RWPE2 (cell line): ENCODE measurements at regions not wholly inside any gene's neighbourhood (a gene's known extent, or its start where the extent isn't known, plus 50 kb on each side); places are given as distances from the start of the nearest gene placed in this dataset.

ENCODE experiments used
- ATAC-seq: fragments of 200-7000 bp; cut with Tn5 transposase; 3 replicates; pipeline ENCODE4 v1.9.1; 2021; ENCODE audit warnings: low read depth
- DNase-seq: peaks from one replicate; pipeline ENCODE4 v3.0.0-alpha.2; 2020; ENCODE audit warnings: low spot score
- H3K27ac ChIP-seq: fragments of 450-650 bp; 2 replicates; pipeline ENCODE4 v1.5.1; 2017; ENCODE audit warnings: mild to moderate bottlenecking; ENCODE audit not compliant: poor library complexity, severe bottlenecking
- H3K27me3 ChIP-seq: fragments of 250-450 bp; sonication (Bioruptor Pico); 2 replicates; pipeline ENCODE4 v1.5.1; 2021; ENCODE audit warnings: mild to moderate bottlenecking, moderate library complexity; ENCODE audit not compliant: insufficient read depth, poor library complexity, severe bottlenecking
- H3K36me3 ChIP-seq: fragments of 250-450 bp; sonication (Bioruptor Pico); 2 replicates; pipeline ENCODE4 v1.5.1; 2020; ENCODE audit warnings: low read depth, mild to moderate bottlenecking, moderate library complexity
- H3K4me1 ChIP-seq: fragments of 250-450 bp; sonication (Bioruptor Pico); 2 replicates; pipeline ENCODE4 v1.5.1; 2021; ENCODE audit warnings: mild to moderate bottlenecking, moderate library complexity; ENCODE audit not compliant: insufficient read depth, poor library complexity, severe bottlenecking
- H3K4me3 ChIP-seq: fragments of 250-450 bp; sonication (Bioruptor Pico); 2 replicates; pipeline ENCODE4 v1.5.1; 2021; ENCODE audit warnings: mild to moderate bottlenecking, moderate library complexity; ENCODE audit not compliant: severe bottlenecking
- H3K9me3 ChIP-seq: fragments of 250-450 bp; sonication (Bioruptor Pico); 2 replicates; pipeline ENCODE4 v1.5.1; 2021; ENCODE audit warnings: mild to moderate bottlenecking, moderate library complexity; ENCODE audit not compliant: severe bottlenecking
- TF ChIP-seq, protein P1 (sequence below): fragments of 450-650 bp; IDR thresholded peaks from one replicate; pipeline ENCODE4 v1.5.1; 2017; ENCODE audit warnings: mild to moderate bottlenecking, moderate library complexity; ENCODE audit not compliant: poor library complexity, severe bottlenecking

DNA sequence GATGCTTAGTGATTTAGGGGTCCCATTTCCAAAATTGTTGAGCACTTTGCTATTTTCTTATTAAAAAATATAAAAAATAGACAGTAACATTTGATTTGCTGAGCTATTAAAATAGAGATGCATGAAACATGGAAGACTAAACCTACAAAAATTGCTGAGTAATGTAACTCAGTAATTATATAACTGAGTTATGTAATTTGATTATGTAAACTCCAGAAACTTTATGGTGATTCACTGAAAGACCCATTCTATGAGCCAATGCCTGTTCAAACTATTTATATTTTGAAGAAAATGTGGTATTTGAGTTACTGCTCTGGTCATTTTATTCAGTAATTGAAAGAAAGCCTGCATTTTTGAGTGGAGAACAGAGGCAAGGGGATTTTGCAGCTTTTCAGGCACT, 1221.5 kb upstream of the ALCAM start:
- no peaks in the 10 kb centered on the region for H3K4me1 ChIP-seq
- H3K36me3 ChIP-seq = no peaks in the 10 kb centered on the region
- H3K27me3 ChIP-seq = no peaks in the 10 kb centered on the region
- TF ChIP-seq, protein P1, sequence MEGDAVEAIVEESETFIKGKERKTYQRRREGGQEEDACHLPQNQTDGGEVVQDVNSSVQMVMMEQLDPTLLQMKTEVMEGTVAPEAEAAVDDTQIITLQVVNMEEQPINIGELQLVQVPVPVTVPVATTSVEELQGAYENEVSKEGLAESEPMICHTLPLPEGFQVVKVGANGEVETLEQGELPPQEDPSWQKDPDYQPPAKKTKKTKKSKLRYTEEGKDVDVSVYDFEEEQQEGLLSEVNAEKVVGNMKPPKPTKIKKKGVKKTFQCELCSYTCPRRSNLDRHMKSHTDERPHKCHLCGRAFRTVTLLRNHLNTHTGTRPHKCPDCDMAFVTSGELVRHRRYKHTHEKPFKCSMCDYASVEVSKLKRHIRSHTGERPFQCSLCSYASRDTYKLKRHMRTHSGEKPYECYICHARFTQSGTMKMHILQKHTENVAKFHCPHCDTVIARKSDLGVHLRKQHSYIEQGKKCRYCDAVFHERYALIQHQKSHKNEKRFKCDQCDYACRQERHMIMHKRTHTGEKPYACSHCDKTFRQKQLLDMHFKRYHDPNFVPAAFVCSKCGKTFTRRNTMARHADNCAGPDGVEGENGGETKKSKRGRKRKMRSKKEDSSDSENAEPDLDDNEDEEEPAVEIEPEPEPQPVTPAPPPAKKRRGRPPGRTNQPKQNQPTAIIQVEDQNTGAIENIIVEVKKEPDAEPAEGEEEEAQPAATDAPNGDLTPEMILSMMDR = no peak
- no peak overlapping the region for H3K27ac ChIP-seq
- DNase-seq (no peak), ATAC-seq (no peak)
- H3K9me3 ChIP-seq = no peaks in the 10 kb centered on the region
- no peak overlapping the region for H3K4me3 ChIP-seq

DNA sequence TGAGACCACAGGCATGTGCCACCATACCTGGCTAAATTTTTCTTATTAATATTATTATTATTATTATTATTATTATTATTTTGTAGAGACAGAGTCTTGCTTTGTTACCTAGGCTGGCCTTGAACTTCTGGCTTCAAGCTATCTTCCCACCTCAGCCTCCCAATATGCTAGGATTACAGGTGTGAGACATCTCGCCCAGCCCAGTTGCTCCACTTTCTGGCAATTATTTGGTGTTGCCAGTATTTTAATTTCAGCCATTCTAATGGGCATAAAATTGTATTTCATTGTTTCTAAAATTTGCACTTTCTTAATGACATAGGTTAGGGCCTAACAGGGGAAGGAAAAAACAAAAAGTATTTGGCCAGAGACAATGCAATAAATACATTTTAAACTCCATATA, 1217.6 kb upstream of the ALCAM start:
- TF ChIP-seq, protein P1 = no peak
- no peaks in the 10 kb centered on the region for H3K27me3 ChIP-seq
- H3K27ac ChIP-seq = no peak overlapping the region
- H3K36me3 ChIP-seq = no peaks in the 10 kb centered on the region
- H3K9me3 ChIP-seq = no peaks in the 10 kb centered on the region
- H3K4me1 ChIP-seq = no peaks in the 10 kb centered on the region
- no peak overlapping the region for H3K4me3 ChIP-seq
- ATAC-seq (no peak), DNase-seq (no peak)

DNA sequence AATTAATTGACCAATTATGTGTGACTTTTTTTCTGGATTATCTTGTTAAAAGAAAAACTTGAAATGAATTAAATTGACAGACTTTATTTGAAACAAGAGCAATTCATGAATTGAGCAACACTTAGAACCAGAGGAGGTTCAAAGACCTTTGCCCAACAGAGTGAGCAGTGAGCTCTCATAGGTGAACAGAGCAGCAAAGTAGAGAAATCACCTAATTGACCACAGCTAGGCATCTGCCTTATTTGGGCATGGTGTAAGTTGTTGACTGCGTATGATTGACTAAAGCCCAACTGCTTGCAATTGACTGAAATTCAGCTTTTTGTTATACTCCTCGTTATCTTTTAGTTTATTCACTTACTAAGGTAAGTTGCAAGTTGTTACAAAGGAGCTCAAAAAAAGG, 1216.0 kb upstream of the ALCAM start:
- no peaks in the 10 kb centered on the region for H3K36me3 ChIP-seq
- ATAC-seq (no peak), DNase-seq (no peak)
- H3K27me3 ChIP-seq = no peaks in the 10 kb centered on the region
- H3K4me3 ChIP-seq = no peak overlapping the region
- H3K9me3 ChIP-seq = no peaks in the 10 kb centered on the region
- no peak overlapping the region for H3K27ac ChIP-seq
- no peaks in the 10 kb centered on the region for H3K4me1 ChIP-seq
- TF ChIP-seq, protein P1 = no peak

DNA sequence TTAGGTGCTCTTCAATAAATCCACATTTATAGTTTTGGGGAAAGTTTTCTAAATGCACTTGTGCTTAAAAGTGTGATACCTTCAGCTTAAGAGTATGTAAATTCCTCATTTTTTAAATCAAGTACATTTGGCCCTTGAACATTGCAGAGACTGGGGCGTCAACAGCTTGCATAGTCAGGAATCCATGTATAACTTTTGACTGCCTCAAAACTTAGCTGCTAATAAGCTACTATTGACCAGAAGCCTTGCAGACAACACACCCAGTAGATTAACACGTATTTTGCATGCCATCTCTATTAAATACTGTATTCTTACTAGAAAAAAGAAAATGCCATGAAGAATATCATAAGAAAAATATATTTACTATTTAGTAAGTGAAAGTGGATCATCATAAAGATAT, 1211.8 kb upstream of the ALCAM start:
- H3K36me3 ChIP-seq = no peaks in the 10 kb centered on the region
- H3K4me3 ChIP-seq = no peak overlapping the region
- no peaks in the 10 kb centered on the region for H3K4me1 ChIP-seq
- TF ChIP-seq, protein P1 = no peak
- H3K9me3 ChIP-seq = no peaks in the 10 kb centered on the region
- H3K27ac ChIP-seq = no peak overlapping the region
- no peak for ATAC-seq
- DNase-seq = no peak
- H3K27me3 ChIP-seq = no peaks in the 10 kb centered on the region

DNA sequence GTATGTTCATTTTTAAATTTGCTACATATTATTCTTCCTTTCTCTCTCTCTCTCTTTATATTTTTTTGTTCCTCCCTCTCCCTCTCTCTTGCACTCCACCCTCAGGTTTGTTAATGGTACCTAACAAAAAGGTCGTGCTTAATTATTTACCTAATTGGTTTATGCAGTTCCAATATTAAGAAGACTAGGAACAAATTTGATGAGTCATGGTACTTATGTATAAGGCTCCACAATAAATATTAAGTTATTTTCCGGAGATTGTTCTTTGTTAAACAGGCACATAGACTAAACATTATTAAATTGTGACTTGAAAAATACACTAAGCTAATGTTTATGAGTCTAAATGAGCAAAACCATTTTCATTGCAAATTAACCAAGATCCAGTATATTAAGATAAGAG, 1200.8 kb upstream of the ALCAM start:
- DNase-seq = no peak
- H3K9me3 ChIP-seq = no peaks in the 10 kb centered on the region
- no peaks in the 10 kb centered on the region for H3K36me3 ChIP-seq
- TF ChIP-seq, protein P1 = no peak
- no peak for ATAC-seq
- H3K4me1 ChIP-seq = no peaks in the 10 kb centered on the region
- no peak overlapping the region for H3K4me3 ChIP-seq
- H3K27me3 ChIP-seq = no peaks in the 10 kb centered on the region
- no peak overlapping the region for H3K27ac ChIP-seq
